PFSK-1 (cell line): ENCODE measurements at regions not wholly inside any gene's neighbourhood (a gene's known extent, or its start where the extent isn't known, plus 50 kb on each side); places are given as distances from the start of the nearest gene placed in this dataset.

Experiments used
- POLR2AphosphoS5 ChIP-seq: IDR thresholded peaks from 2 replicates; pipeline ENCODE4 v1.6.1; 2012; ENCODE audit warnings: low read depth, mild to moderate bottlenecking, control low read depth, low read length, moderate library complexity
- SIN3A ChIP-seq: IDR thresholded peaks from 2 replicates; pipeline ENCODE4 v1.6.1; 2012; ENCODE audit warnings: mild to moderate bottlenecking, low read length, moderate library complexity, borderline replicate concordance; ENCODE audit not compliant: insufficient read depth

GRCh38 chr13:78309497-78310180 is 293.7 kb downstream of the POU4F1 start:
- TF ChIP-seq SIN3A (no peak), POLR2AphosphoS5 (no peak)
